GM21367 (cell line): ENCODE measurements at regions not wholly inside any gene's neighbourhood (a gene's known extent, or its start where the extent isn't known, plus 50 kb on each side); places are given as distances from the start of the nearest gene placed in this dataset.

Experiments
- ATAC-seq: cut with Tn5 transposase; IDR thresholded peaks from one replicate; pipeline ENCODE4 v1.9.1; 2021; ENCODE audit not compliant: unreplicated experiment

DNA sequence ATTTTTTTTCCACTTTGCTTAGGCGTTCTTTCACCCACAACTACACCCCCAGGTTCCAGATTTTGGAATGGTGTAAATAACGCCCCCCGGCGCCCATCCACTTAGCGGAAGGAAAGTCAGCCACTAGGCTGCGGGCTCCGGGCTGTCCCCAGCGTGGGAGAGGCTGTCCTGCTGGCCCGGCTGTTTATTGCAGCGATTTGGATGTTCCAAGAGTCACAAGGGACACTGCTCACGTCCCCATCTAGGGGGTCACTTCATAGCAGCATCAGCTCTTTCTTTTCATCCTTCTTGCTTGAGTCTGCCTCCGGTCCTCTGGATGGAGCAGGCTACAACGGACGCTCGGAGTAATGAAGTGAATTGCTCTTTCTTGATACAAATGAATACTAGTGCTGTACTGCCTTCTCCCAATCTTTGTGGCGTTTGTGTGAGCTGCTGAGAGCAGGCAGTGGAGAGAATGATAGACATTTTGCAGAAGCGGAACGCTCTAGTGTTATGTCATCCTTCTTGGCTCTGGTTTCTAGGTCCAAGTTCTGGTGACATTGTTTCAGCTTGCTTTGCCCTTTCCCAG lies 50.7 kb upstream of the PAIP2B start:
- ATAC-seq, result no peak

DNA sequence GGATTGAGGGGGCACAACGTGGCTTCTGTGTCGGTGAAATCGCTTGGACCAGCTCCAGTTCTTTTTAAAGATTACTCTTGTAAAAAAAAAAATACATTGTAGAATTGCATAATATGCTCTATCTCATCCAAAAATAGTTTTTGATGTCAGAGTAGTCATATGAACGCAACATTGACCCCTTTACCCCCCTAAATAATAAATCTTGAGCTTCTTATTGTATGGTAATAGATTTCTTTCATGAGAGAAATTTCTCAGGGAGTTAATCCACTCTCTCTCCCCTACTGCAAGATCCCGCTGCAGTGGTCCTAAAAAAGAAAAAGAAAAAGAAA lies 50.2 kb upstream of the PAIP2B start:
- ATAC-seq, result no peak

DNA sequence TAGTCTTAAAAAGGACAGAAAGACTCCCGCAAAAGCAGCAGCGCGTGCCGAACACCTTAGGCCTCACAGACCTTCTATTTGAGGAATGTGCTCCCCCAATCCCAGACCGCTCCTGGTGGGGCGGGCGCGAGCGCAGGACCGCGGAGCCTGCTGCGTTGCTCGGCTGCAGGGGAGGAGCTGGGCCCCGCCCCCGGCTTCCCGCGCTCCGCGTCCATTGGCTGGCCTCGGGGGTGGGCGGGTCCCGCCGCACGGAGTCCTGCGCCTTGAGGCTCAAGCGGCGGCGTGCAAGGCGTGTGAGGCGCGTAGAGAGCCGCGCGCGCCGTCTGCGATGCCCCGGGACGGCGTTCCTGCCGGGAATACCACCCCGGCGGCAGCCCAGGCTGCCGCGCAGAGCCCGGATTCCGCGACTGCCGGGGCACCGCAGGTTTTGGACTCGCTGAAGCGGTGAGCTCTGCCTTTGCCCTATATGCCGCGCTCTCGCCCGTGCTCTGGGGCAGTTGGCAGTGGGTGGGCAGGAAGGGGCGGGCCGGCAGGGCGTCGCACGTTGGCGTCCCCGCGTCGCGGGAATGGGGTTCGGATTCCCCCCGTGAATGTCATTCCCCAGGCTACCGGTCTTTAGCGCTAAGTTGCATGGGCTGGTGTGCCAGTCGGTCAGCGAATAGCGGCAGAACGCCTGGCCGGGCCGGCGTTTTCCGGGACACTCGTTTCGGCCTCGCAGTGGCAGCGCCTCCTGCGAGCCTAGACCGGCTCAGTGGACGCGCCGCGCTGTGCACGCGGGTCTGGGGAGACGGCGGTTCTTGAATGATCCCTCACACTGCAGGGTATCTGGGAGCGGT lies 49.6 kb upstream of the PAIP2B start:
- ATAC-seq, result peak; percentile 97
